ENCODE measurements at regions not wholly inside any gene's neighbourhood (a gene's known extent, or its start where the extent isn't known, plus 50 kb on each side); places are given as distances from the start of the nearest gene placed in this dataset.

- no peak for DNase-seq (ENCODE audit: low read depth, low spot score)
- no peaks in the 10 kb centered on the region for H3K9me3 ChIP-seq (ENCODE audit: insufficient read depth, low read length)
- no peak overlapping the region for H3K9ac ChIP-seq (ENCODE audit: insufficient read length, low read depth)
- H3K4me1 ChIP-seq (ENCODE audit: insufficient read depth, insufficient read length) = no peaks in the 10 kb centered on the region
- no peak overlapping the region for H3K4me3 ChIP-seq (ENCODE audit: insufficient read length, low read depth)
- H3K36me3 ChIP-seq (ENCODE audit: insufficient read depth, insufficient read length, low read length) = no peaks in the 10 kb centered on the region
- no peaks in the 10 kb centered on the region for H3K27me3 ChIP-seq (ENCODE audit: insufficient read depth, insufficient read length)
- no peak for TF ChIP-seq YY1 (IDR thresholded peaks at IDR 0.05; ENCODE audit: insufficient read depth, insufficient read length)
- TF ChIP-seq SUZ12 (IDR thresholded peaks at IDR 0.05; ENCODE audit: extremely low read depth, insufficient read depth, insufficient read length) = no peak
- no peak for TF ChIP-seq ZNF274 (IDR thresholded peaks at IDR 0.05; ENCODE audit: low read depth, low read length)
Observed at GRCh38 chr5:144086295-144086694, 84.2 kb downstream of the YIPF5 start.

GRCh38 chr5:144087576-144087975 lies 82.9 kb downstream of the YIPF5 start:
- Histone ChIP-seq H3K27me3 (ENCODE audit: insufficient read depth, insufficient read length) (no peaks in the 10 kb centered on the region), H3K9me3 (ENCODE audit: insufficient read depth, low read length) (no peaks in the 10 kb centered on the region), H3K9ac (ENCODE audit: insufficient read length, low read depth) (no peak overlapping the region), H3K36me3 (ENCODE audit: insufficient read depth, insufficient read length, low read length) (no peaks in the 10 kb centered on the region), H3K4me1 (ENCODE audit: insufficient read depth, insufficient read length) (no peaks in the 10 kb centered on the region), H3K4me3 (ENCODE audit: insufficient read length, low read depth) (no peak overlapping the region)
- DNase-seq (ENCODE audit: low read depth, low spot score) = no peak
- TF ChIP-seq YY1 (IDR thresholded peaks at IDR 0.05; ENCODE audit: insufficient read depth, insufficient read length) (no peak), SUZ12 (IDR thresholded peaks at IDR 0.05; ENCODE audit: extremely low read depth, insufficient read depth, insufficient read length) (no peak), ZNF274 (IDR thresholded peaks at IDR 0.05; ENCODE audit: low read depth, low read length) (no peak)

- H3K27me3 ChIP-seq (ENCODE audit: insufficient read depth, insufficient read length) = no peaks in the 10 kb centered on the region
- no peak for DNase-seq (ENCODE audit: low read depth, low spot score)
- no peaks in the 10 kb centered on the region for H3K4me1 ChIP-seq (ENCODE audit: insufficient read depth, insufficient read length)
- H3K9me3 ChIP-seq (ENCODE audit: insufficient read depth, low read length) = no peaks in the 10 kb centered on the region
- H3K4me3 ChIP-seq (ENCODE audit: insufficient read length, low read depth) = no peak overlapping the region
- TF ChIP-seq ZNF274 (IDR thresholded peaks at IDR 0.05; ENCODE audit: low read depth, low read length) = no peak
- no peak for TF ChIP-seq YY1 (IDR thresholded peaks at IDR 0.05; ENCODE audit: insufficient read depth, insufficient read length)
- TF ChIP-seq SUZ12 (IDR thresholded peaks at IDR 0.05; ENCODE audit: extremely low read depth, insufficient read depth, insufficient read length) = no peak
- no peak overlapping the region for H3K9ac ChIP-seq (ENCODE audit: insufficient read length, low read depth)
- H3K36me3 ChIP-seq (ENCODE audit: insufficient read depth, insufficient read length, low read length) = no peaks in the 10 kb centered on the region
Observed at GRCh38 chr5:144088206-144089064, 82.0 kb downstream of the YIPF5 start.

GRCh38 chr5:144089401-144090021 lies 80.9 kb downstream of the YIPF5 start:
- Histone ChIP-seq H3K4me1 (ENCODE audit: insufficient read depth, insufficient read length) (no peaks in the 10 kb centered on the region), H3K4me3 (ENCODE audit: insufficient read length, low read depth) (no peak overlapping the region), H3K9ac (ENCODE audit: insufficient read length, low read depth) (no peak overlapping the region), H3K36me3 (ENCODE audit: insufficient read depth, insufficient read length, low read length) (no peaks in the 10 kb centered on the region), H3K9me3 (ENCODE audit: insufficient read depth, low read length) (no peaks in the 10 kb centered on the region), H3K27me3 (ENCODE audit: insufficient read depth, insufficient read length) (no peaks in the 10 kb centered on the region)
- no peak for DNase-seq (ENCODE audit: low read depth, low spot score)
- TF ChIP-seq ZNF274 (IDR thresholded peaks at IDR 0.05; ENCODE audit: low read depth, low read length) (no peak), SUZ12 (IDR thresholded peaks at IDR 0.05; ENCODE audit: extremely low read depth, insufficient read depth, insufficient read length) (no peak), YY1 (IDR thresholded peaks at IDR 0.05; ENCODE audit: insufficient read depth, insufficient read length) (no peak)

- H3K9me3 ChIP-seq (ENCODE audit: insufficient read depth, low read length) = peaks cover 11% of the 10 kb centered on the region; the same call in 1 of the 2 replicates
- no peaks in the 10 kb centered on the region for H3K4me1 ChIP-seq (ENCODE audit: insufficient read depth, insufficient read length)
- H3K4me3 ChIP-seq (ENCODE audit: insufficient read length, low read depth) = no peak overlapping the region
- H3K9ac ChIP-seq (ENCODE audit: insufficient read length, low read depth) = no peak overlapping the region
- no peak for TF ChIP-seq SUZ12 (IDR thresholded peaks at IDR 0.05; ENCODE audit: extremely low read depth, insufficient read depth, insufficient read length)
- TF ChIP-seq YY1 (IDR thresholded peaks at IDR 0.05; ENCODE audit: insufficient read depth, insufficient read length) = no peak
- no peak for TF ChIP-seq ZNF274 (IDR thresholded peaks at IDR 0.05; ENCODE audit: low read depth, low read length)
- no peaks in the 10 kb centered on the region for H3K27me3 ChIP-seq (ENCODE audit: insufficient read depth, insufficient read length)
- no peaks in the 10 kb centered on the region for H3K36me3 ChIP-seq (ENCODE audit: insufficient read depth, insufficient read length, low read length)
- DNase-seq (ENCODE audit: low read depth, low spot score) = no peak
Observed at GRCh38 chr5:144092508-144092907, 78.0 kb downstream of the YIPF5 start.

- Histone ChIP-seq H3K4me1 (ENCODE audit: insufficient read depth, insufficient read length) (no peaks in the 10 kb centered on the region), H3K4me3 (ENCODE audit: insufficient read length, low read depth) (no peak overlapping the region), H3K9ac (ENCODE audit: insufficient read length, low read depth) (no peak overlapping the region), H3K9me3 (ENCODE audit: insufficient read depth, low read length) (peaks cover 11% of the 10 kb centered on the region; the same call in 1 of the 2 replicates), H3K27me3 (ENCODE audit: insufficient read depth, insufficient read length) (no peaks in the 10 kb centered on the region), H3K36me3 (ENCODE audit: insufficient read depth, insufficient read length, low read length) (no peaks in the 10 kb centered on the region)
- TF ChIP-seq YY1 (IDR thresholded peaks at IDR 0.05; ENCODE audit: insufficient read depth, insufficient read length) (no peak), SUZ12 (IDR thresholded peaks at IDR 0.05; ENCODE audit: extremely low read depth, insufficient read depth, insufficient read length) (no peak), ZNF274 (IDR thresholded peaks at IDR 0.05; ENCODE audit: low read depth, low read length) (no peak)
- DNase-seq (ENCODE audit: low read depth, low spot score) = no peak
Observed at GRCh38 chr5:144093400-144093799, 77.1 kb downstream of the YIPF5 start.

GRCh38 chr5:144093868-144094267 lies 76.6 kb downstream of the YIPF5 start:
- Histone ChIP-seq H3K9ac (ENCODE audit: insufficient read length, low read depth) (no peak overlapping the region), H3K27me3 (ENCODE audit: insufficient read depth, insufficient read length) (no peaks in the 10 kb centered on the region), H3K4me1 (ENCODE audit: insufficient read depth, insufficient read length) (no peaks in the 10 kb centered on the region), H3K9me3 (ENCODE audit: insufficient read depth, low read length) (peaks cover 11% of the 10 kb centered on the region; the same call in 1 of the 2 replicates), H3K36me3 (ENCODE audit: insufficient read depth, insufficient read length, low read length) (no peaks in the 10 kb centered on the region), H3K4me3 (ENCODE audit: insufficient read length, low read depth) (no peak overlapping the region)
- DNase-seq (ENCODE audit: low read depth, low spot score) = no peak
- TF ChIP-seq ZNF274 (IDR thresholded peaks at IDR 0.05; ENCODE audit: low read depth, low read length) (no peak), YY1 (IDR thresholded peaks at IDR 0.05; ENCODE audit: insufficient read depth, insufficient read length) (no peak), SUZ12 (IDR thresholded peaks at IDR 0.05; ENCODE audit: extremely low read depth, insufficient read depth, insufficient read length) (no peak)
